HG03025 (cell line): ENCODE measurements at regions not wholly inside any gene's neighbourhood (a gene's known extent, or its start where the extent isn't known, plus 50 kb on each side); places are given as distances from the start of the nearest gene placed in this dataset.
"Not testable (repeated sequence)": the region's sequence is repeated elsewhere in the genome, so short reads cannot be mapped to it uniquely, and the experiment has no call there.

Experiments
- ATAC-seq: cut with Tn5 transposase; IDR thresholded peaks from one replicate; pipeline ENCODE4 v1.9.1; 2021; ENCODE audit warnings: mild to moderate bottlenecking, moderate library complexity; ENCODE audit not compliant: unreplicated experiment, low FRiP score

DNA sequence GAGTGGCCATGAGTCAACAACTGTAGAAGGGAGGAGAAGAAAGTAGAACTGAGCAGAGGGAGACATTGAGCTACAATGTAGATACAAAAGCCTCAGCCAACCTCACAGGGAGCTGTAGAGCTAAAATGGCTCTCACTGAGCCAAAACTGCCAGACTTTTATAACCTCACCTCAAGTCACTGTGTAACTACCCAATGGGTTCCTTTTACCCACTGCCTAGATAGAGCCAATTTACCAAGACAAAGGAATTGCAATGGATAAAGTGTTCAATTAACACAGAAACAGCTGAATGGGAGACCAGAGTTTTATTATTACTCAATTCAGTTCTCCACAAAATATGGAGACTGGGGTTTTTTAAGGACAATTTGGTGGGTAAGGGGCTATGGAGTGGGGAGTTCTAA lies 938.9 kb upstream of the GRIA3 start:
- ATAC-seq = no peak

DNA sequence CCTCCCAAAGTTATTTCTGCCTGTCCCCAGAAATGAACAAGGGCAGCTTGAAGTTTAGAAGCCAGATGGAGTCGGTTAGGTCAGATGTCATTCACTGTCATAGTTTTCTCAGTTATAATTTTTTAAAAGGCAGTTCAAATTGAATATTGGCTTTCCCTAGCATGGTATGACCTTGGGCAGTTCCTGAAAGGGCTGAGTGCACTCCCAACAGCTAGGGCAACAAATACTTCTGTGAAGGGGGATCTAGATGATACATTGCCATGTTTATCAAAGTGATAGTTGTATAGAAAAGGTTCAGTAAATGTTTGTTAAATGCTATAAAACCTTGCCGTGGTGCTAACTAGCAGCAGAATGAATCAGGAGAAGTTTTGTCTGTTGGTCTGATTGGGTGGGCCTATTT lies 938.1 kb upstream of the GRIA3 start:
- no peak for ATAC-seq

- ATAC-seq = no peak
Measured at GRCh38 chrX:122246937-122247336, 937.1 kb upstream of the GRIA3 start.

DNA sequence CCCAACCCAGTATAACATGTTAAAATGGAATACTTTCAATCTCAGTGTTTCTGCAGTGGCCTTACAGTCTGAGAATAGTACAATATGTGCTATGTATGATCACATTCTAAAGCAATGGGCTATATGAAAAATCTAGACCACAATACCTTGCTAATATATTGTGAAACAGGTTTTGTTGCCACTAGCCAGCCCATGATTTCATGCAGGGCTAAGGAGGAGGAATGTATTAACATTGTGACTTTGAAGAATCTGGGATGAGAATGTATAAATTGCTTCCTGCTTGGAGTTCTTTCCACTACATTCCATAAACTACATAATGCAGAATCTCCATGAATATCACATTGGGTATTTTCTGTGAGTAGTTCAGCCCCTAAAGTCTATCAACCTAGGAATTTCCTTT lies 935.4 kb upstream of the GRIA3 start:
- no peak for ATAC-seq

DNA sequence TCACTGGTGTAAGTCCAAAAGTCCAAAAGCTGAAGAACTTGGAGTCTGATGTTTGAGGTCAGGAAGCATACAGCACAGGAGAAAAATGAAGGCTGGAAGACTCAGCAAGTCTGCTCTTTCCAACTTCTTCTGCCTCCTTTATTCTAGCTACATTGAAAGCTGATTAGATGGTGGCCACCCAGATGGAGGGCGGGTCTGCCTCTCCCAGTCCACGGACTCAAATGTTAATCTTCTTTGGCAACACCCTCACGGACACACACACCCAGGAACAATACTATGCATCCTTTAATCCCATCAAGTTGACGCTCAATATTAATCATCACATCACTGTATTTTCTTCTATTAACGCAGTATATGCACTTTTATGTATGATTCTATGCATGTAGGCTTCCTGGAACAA lies 931.6 kb upstream of the GRIA3 start:
- ATAC-seq = no peak

DNA sequence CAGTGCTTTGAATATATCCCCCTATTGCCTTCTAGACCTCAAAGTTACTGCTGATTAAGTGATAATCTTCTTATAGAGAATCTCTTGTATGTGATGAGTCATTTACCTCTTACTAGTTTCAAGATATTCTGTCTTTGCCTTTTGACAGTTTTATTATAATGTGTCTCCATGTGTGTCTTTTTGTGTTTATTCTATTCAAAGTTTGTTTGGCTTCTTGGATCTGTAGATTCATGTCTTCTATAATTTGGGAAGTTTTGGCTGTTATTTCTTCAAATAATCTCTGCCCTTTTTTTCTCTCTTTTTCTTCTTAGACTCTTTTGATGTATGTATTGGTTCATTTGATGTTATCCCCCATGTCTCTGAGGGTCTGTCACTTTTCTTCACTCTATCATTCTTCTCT lies 915.7 kb upstream of the GRIA3 start:
- ATAC-seq = no peak

DNA sequence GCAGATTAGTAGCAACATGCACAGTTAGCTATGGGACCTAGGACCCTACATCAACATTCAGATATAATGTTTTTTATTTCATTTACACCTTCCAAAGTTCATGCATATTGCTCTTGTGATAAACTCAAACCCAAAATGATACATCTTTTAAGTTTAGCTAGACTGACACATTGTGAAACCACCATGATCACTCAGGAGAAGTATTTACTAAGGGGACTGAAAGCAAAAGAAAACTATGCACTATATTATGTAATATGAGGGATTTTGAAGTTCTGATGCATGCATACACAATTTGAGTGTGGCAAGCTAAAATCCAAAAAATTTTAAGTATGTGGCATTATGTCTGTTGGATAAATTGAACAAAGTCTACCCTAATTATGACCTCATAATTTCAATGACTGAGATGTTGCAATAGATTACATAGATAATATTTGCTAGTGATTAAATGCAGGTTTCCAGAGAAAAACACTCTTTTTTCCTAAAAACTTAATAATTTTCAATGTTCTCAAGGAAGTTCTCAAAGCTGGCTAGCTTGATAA lies 914.8 kb upstream of the GRIA3 start:
- no peak for ATAC-seq

DNA sequence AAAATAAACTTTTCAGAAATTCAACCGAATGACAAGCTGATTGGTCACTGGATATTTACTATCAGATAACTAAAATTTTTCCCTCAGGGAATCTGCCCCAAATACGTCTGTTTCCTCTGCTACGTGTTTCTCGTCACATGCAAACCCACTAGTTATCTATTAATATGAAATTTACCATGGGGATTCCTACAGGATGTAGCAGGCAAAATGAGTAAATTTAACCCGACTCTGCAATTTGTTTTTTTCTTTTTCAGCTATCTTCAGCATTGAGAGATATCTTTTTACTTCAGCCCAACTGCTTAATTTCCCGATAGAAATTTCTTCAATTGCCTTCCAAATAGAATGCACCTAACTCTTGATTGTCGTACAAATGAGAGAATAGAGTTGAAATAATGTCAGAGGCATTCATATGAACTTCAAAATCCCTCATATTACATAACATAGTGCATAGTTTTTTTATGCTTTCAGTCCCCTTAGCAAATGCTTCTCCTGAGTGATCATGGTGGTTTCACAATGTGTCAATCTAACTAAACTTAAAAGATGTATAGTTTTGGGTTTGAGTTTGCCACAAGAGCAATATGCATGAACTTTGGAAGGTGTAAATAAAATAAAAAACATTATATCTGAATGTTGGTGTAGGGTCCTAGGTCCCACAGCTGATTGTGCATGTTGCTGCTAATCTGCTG lies 913.1 kb upstream of the GRIA3 start:
- ATAC-seq = no peak

GRCh38 chrX:122272011-122272410 lies 912.1 kb upstream of the GRIA3 start:
- ATAC-seq = no peak

GRCh38 chrX:122279746-122280145 lies 904.3 kb upstream of the GRIA3 start:
- no peak for ATAC-seq

DNA sequence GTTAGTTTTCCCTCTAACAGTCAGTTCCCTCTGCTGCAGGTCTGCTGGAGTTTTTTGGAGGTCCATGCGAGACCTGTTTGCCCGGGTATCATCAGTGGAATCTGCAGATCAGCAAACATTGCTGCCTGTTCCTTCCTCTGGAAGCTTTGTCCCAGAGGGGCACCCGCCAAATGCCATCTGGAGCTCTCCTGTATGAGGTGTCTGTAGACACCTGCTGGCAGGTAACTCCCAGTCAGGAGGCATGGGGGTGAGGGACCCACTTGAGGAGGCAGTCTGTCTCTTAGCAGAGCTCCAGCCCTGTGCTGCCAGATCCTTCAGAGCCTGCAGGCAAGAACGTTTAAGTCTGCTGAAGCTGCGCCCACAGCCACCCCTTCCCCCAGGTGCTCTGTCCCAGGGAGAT lies 884.3 kb upstream of the GRIA3 start:
- ATAC-seq = not testable (repeated sequence)

DNA sequence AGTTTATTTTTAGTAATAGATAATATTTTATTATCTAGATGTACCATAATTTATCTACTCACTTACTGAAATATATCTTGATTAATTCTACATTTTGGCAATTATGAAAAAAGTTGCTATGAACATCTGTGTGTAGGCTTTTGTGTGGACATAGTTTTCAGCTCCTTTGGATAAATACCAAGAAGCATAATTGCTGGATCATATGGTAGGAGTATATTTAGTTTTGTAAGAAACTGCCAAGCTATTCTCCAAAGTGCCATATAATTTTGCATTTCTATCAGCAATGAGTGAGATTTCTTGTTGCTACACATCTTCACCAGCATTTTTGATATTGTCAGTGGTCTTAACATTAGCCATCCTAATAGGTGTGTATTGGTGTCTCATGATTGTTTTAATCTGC lies 882.6 kb upstream of the GRIA3 start:
- ATAC-seq = no peak

DNA sequence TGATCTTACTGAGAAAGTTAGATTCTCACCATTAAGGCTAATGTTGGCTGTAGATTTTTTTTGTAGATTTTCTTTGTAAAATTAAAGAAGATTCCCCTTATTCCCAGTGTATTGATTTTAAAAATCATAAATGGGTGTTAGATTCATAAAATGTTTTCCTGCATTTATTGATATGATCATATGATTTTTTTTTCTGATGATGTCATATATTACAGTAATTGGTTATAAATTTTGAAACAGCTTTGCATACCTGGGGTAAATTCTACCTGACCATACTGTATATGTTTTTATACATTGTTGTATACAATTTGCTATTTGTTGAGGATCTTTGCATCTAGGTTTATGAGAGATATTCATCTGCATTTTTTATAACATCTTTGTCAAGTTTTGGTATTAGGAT lies 880.3 kb upstream of the GRIA3 start:
- no peak for ATAC-seq

- no peak for ATAC-seq
Measured at GRCh38 chrX:122344816-122345215, 839.3 kb upstream of the GRIA3 start.

DNA sequence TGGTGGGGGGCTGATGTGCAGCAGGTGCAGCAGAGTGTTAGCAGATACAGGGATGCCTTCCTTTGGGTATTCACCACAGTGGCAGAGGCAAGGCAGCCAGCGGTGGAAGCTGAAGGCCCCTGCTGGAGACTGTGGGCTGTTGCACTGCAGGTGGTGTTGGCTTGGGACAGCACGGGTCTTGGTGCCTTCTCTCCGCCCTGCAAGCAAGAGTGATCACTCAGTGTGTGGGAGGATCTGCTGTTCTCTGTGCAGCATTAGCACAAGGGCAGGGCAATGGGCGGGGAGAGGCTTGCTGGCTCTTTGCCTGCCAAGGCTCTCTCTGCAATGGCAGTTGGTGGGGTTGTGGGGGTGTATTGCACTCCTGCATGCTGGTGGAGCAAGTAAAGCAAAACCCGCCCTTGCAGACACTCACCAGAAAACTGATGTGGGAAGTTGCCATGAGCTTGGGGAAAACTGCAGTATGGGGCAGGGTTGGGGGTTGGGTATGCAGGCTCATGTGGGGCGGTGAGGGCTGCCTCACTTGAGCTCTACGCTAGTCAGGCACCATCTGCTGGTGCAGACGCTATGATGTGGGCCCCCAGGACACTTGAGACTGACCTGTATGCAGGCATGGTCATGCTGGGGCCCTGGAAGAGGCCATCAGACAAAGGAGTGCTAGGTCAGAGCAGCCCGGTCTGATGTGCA lies 820.8 kb upstream of the GRIA3 start:
- ATAC-seq = no peak

GRCh38 chrX:122375533-122375932 lies 808.5 kb upstream of the GRIA3 start:
- ATAC-seq = not testable (repeated sequence)

GRCh38 chrX:122389005-122389404 lies 795.1 kb upstream of the GRIA3 start:
- ATAC-seq = no peak

DNA sequence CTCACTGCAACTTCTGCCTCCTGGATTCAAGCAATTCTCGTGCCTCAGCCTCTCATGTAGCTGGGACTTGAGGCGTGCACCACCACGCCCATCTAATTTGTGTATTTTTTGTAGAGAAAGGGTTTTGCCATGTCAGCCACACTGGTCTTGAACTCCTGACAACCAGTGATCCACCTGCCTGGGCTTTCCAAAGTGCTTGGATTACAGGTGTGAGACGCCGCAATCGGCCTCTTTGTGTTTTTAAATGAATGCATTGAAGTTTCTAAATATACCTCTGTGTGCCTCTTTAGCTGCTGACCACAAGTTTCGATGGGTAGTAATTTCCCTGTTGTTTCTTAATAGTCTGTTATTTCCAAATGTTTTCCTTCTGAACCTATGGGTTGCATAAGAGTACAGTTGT lies 765.3 kb upstream of the GRIA3 start:
- no peak for ATAC-seq

DNA sequence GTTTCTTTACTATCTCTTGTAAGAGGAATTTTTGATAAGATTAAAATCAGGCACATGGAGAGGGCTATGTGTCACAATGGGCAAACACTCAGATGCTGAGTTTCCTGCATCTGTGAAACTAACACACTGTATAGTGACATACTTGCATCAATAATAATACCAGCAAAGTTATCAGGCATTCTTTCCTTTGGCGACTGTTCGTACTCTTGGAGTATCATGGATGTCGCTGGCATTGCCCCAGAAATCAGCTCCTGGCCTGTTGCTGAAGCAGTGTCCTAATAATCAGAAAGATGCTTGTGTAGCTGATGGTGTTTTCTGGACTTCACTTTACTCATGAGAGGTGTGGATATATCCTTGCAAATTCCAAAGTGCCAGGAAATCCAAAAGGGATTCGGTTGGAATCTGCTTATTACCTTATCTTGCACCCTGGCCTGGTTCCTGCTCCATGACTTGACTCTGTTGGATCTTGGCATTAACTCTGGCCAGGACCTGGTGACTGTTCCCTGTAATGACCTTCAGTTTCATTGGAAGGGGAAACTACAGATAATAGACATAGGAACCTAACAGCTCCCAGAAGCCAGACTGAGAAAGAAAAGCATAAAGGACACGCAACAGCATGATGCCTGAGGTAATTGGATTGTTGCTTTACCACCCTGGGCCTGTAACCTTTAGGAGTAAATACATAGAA lies 762.5 kb upstream of the GRIA3 start:
- no peak for ATAC-seq

DNA sequence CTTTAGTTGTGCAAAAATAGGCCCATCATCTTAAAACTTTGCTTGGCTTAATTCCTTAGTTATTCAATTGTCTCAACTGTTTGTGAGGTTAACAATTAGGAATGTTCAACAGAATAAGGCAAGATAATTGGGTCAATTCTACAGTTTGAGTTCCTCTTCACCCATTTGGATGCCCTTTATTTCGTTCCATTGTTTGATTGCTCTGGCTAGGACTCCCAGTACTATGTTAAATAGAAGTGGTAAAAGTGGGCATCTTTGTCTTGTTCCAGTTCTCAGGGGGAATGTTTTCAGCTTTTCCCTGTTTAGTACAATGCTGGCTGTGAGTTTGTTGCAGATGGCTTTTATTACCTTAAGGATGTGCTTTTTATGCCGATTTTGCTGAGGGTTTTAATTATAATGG lies 761.5 kb upstream of the GRIA3 start:
- ATAC-seq = no peak

DNA sequence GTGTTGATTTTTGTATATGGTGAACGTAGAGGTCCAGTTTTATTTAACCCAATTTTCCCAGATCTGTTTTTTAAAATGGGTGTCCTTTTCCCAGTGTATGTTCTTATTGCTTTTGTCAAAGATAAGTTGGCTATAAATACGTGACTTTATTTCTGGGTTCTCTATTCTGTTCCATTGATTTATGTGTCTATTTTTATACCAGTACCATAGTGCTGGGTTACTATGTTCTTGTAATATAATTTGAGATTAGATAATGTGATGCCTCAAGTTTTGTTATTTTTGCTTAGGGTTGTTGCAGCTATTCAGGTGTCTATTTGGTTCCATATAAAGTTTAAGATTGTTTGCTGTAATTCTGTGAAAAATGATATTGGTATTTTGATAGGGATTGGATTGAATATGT lies 749.1 kb upstream of the GRIA3 start:
- no peak for ATAC-seq

DNA sequence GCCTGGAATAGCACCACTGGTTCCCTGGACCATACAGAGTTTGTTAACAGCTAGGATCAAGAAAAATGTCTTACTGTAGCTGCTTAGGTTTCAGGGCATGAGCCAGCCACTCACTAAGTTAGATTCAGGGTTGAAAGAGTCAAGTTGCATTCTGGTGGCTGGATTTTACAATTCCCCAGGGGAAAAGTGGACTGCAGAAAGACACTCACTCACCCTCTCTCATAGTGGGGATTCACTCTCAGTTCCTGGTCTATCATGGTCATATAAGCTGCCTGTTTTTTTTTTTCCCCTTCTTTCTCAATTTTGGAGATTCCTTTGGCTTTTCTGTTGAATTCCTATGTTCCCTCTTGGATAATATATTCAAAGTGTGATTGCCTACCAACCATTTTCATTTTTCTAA lies 744.2 kb upstream of the GRIA3 start:
- ATAC-seq = no peak
